Bronchial epithelial cell (primary cell): ENCODE measurements at regions not wholly inside any gene's neighbourhood (a gene's known extent, or its start where the extent isn't known, plus 50 kb on each side); places are given as distances from the start of the nearest gene placed in this dataset.

Source experiments
- DNase-seq: peaks from one replicate; pipeline ENCODE4 v3.0.0-alpha.2; 2010; ENCODE audit warnings: low read depth
- FAIRE-seq: peaks from 2 replicates; lab custom pipeline; 2011; peaks lifted over from hg19 to GRCh38; lab: Jason Lieb, UNC
- H3K27me3 ChIP-seq: 2 replicates; pipeline ENCODE4 v1.5.1; 2011; ENCODE audit warnings: low read length; ENCODE audit not compliant: control insufficient read depth, insufficient read depth
- H3K36me3 ChIP-seq: 2 replicates; pipeline ENCODE4 v1.5.1; 2011; ENCODE audit warnings: low read length; ENCODE audit not compliant: control insufficient read depth, insufficient read depth
- H3K4me3 ChIP-seq: 2 replicates; pipeline ENCODE4 v1.5.1; 2011; ENCODE audit warnings: mild to moderate bottlenecking, low read depth, low read length, control low read depth
- CTCF ChIP-seq: IDR thresholded peaks from 2 replicates; pipeline ENCODE4 v1.5.1; 2011; ENCODE audit warnings: mild to moderate bottlenecking, moderate library complexity, low read length, control low read depth, inconsistent platforms; ENCODE audit not compliant: insufficient read depth, severe bottlenecking

GRCh38 chr1:213530611-213531320 is 457.0 kb upstream of the PROX1 start:
- Histone ChIP-seq H3K27me3 (no peaks in the 10 kb centered on the region), H3K4me3 (no peak overlapping the region), H3K36me3 (no peaks in the 10 kb centered on the region)
- no peak for DNase-seq
- FAIRE-seq, result no peak
- no peak for TF ChIP-seq CTCF

- Histone ChIP-seq H3K4me3 (no peak overlapping the region), H3K36me3 (no peaks in the 10 kb centered on the region), H3K27me3 (no peaks in the 10 kb centered on the region)
- no peak for TF ChIP-seq CTCF
- FAIRE-seq, result no peak
- no peak for DNase-seq
Measured at GRCh38 chr1:213531369-213532310, 456.1 kb upstream of the PROX1 start.

DNA sequence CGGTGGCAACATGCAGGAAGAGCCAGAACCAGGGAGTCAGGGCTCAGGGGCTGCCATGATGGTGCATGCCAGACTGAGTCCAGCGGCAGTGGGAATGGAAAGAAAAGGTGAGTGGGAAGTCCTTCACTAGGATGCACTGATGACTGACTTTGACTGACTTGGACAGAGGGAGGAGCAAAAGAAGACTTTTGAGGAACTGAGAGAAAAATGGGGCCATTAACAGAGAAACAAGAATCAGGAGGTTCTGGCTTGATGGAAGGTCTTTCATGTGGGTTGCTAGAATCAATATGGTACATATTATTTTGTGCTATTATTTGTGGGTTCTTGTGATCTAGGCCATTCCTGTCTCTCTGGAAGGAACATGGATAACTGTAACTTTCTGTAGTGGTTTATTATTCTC is 454.6 kb upstream of the PROX1 start:
- DNase-seq, result no peak
- Histone ChIP-seq H3K4me3 (no peak overlapping the region), H3K27me3 (no peaks in the 10 kb centered on the region), H3K36me3 (no peaks in the 10 kb centered on the region)
- TF ChIP-seq CTCF, result no peak
- no peak for FAIRE-seq

- H3K36me3 ChIP-seq, result no peaks in the 10 kb centered on the region
- H3K27me3 ChIP-seq, result no peaks in the 10 kb centered on the region
- TF ChIP-seq CTCF, result no peak
- no peak for FAIRE-seq
- no peak overlapping the region for H3K4me3 ChIP-seq
- DNase-seq, result no peak
Measured at GRCh38 chr1:213535679-213536078, 452.1 kb upstream of the PROX1 start.

GRCh38 chr1:213538251-213538650 is 449.5 kb upstream of the PROX1 start:
- no peak for DNase-seq
- no peaks in the 10 kb centered on the region for H3K27me3 ChIP-seq
- no peaks in the 10 kb centered on the region for H3K36me3 ChIP-seq
- no peak for FAIRE-seq
- no peak overlapping the region for H3K4me3 ChIP-seq
- TF ChIP-seq CTCF, result no peak
